Posterior vena cava (tissue), 2 donors: ENCODE measurements at regions not wholly inside any gene's neighbourhood (a gene's known extent, or its start where the extent isn't known, plus 50 kb on each side); places are given as distances from the start of the nearest gene placed in this dataset.

ENCODE experiments used
- DNase-seq: peaks from one replicate; pipeline ENCODE4 v3.0.0-alpha.2; 2020; ENCODE audit warnings: low spot score
- intact Hi-C, 2 donors: fragments of 100-400 bp; cut with DNase I; formaldehyde crosslinking; loops; one replicate each; pipeline versions ENCODE4 v1.14.1 to v1.14.2; 2022 to 2023
- donor health status: DM: yes; HTN: yes; CAD: no.
- donor health status: DM: yes; HTN: yes; CAD: no.

DNA sequence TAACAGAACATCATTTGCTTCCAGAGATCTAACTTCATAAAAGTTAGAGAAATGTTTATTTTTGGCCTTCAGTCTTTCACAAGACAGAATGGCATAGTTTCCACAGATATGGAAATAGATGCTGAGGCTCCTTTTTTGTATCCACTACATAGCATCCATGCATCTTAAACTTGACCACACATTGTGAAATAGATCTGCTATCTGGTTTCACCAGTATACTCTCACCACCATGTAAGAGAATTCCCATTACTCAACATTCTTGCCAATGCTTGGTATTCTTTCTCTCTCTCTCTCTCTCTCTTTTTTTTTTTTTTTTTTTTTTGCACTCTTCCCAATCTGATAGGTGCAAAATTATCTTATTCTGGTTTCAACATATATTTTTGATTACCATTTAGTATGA lies 52.1 kb upstream of the PRMT6 start:
- DNase-seq: no peak
- intact Hi-C loops: no loop called here
